Fibroblast of lung (primary cell): ENCODE measurements at regions not wholly inside any gene's neighbourhood (a gene's known extent, or its start where the extent isn't known, plus 50 kb on each side); places are given as distances from the start of the nearest gene placed in this dataset.

Source experiments
- DNase-seq, 2 donors: peaks; one replicate each; pipeline versions ENCODE4 v3.0.0 to v3.0.0-alpha.2; 2010; ENCODE audit warnings: low read depth in 2 of 2
- H2AFZ ChIP-seq: 2 replicates; pipeline ENCODE4 v1.5.1; 2012; ENCODE audit warnings: low read length, control low read depth, inconsistent platforms
- H3K27ac ChIP-seq: 2 replicates; pipeline ENCODE4 v1.5.1; 2011; ENCODE audit warnings: low read length, control low read depth; ENCODE audit not compliant: insufficient read depth
- H3K27me3 ChIP-seq: 2 replicates; pipeline ENCODE4 v1.5.1; 2011; ENCODE audit warnings: mild to moderate bottlenecking, low read length; ENCODE audit not compliant: control insufficient read depth, insufficient read depth
- H3K36me3 ChIP-seq: 2 replicates; pipeline ENCODE4 v1.5.1; 2011; ENCODE audit warnings: low read length; ENCODE audit not compliant: control insufficient read depth, insufficient read depth
- H3K4me1 ChIP-seq: 2 replicates; pipeline ENCODE4 v1.5.1; 2011; ENCODE audit warnings: low read length; ENCODE audit not compliant: control insufficient read depth, insufficient read depth; ENCODE audit errors: extremely low read depth
- H3K4me2 ChIP-seq: 2 replicates; pipeline ENCODE4 v1.5.1; 2011; ENCODE audit warnings: low read length, control low read depth; ENCODE audit not compliant: insufficient read depth; ENCODE audit errors: extremely low read depth
- H3K4me3 ChIP-seq, 4 experiments: fragments of 200-600 bp in 1 of 4; sonication (generic) in 1 of 4; replicated peaks in 1 of 4; 2 replicates each; pipeline ENCODE4 v1.5.1; 2011 to 2016; ENCODE audit warnings: low read length in 4 of 4, low read depth in 3 of 4, mild to moderate bottlenecking in 3 of 4, control low read depth in 2 of 4, inconsistent platforms in 1 of 4, mixed read lengths in 1 of 4; ENCODE audit not compliant: insufficient read depth in 1 of 4; ENCODE audit errors: control extremely low read depth in 1 of 4
- H3K79me2 ChIP-seq: 2 replicates; pipeline ENCODE4 v1.5.1; 2012; ENCODE audit warnings: mild to moderate bottlenecking, low read length, inconsistent platforms; ENCODE audit not compliant: control insufficient read depth, insufficient read depth
- H3K9ac ChIP-seq: 2 replicates; pipeline ENCODE4 v1.5.1; 2011; ENCODE audit warnings: mild to moderate bottlenecking, low read length, control low read depth; ENCODE audit not compliant: insufficient read depth
- H3K9me3 ChIP-seq: 2 replicates; pipeline ENCODE4 v1.5.1; 2012; ENCODE audit warnings: low read depth, low read length; ENCODE audit not compliant: control insufficient read depth, insufficient read depth
- H4K20me1 ChIP-seq: 2 replicates; pipeline ENCODE4 v1.5.1; 2011; ENCODE audit warnings: low read length; ENCODE audit not compliant: control insufficient read depth, insufficient read depth; ENCODE audit errors: extremely low read depth
- EZH2 ChIP-seq: IDR thresholded peaks from 2 replicates; pipeline ENCODE4 v1.5.1; 2012; ENCODE audit warnings: low read length, control low read depth, mild to moderate bottlenecking; ENCODE audit errors: missing control alignments
- TF ChIP-seq, protein P1 (sequence below), 2 donors: IDR thresholded peaks in 1 of 2; conservative IDR thresholded peaks in 1 of 2; 1 replicate in 1 of 2; 2 replicates in 1 of 2; pipeline ENCODE4 v1.5.1; 2011 to 2012; ENCODE audit warnings: low read length in 2 of 2, control low read depth in 1 of 2, inconsistent platforms in 1 of 2, low read depth in 1 of 2, mild to moderate bottlenecking in 1 of 2

DNA sequence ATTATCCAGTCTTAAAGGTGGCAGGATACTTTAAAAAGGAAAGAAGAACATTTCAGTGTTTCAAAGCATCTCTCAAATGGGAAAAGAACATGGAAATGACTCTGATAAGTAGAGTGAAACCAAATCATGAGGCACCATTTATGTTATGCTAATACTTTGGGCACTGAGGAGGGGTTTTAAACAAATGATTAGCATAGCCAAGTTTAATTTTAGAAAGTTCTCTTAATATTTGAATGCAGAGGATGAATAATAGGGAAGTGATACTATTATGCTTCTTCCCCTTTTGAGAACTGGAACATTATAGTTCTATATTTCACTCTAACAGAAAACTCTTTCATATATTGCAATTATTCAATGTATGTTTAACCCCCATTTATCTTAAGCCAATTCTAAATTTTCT, 1181.9 kb upstream of the PRMT6 start:
- no peak for DNase-seq
- no peaks in the 10 kb centered on the region for H3K4me1 ChIP-seq
- H3K4me2 ChIP-seq, result no peak overlapping the region
- H2AFZ ChIP-seq, result no peak overlapping the region
- no peaks in the 10 kb centered on the region for H3K27me3 ChIP-seq
- H3K4me3 ChIP-seq, result no peak overlapping the region
- H3K9ac ChIP-seq, result no peak overlapping the region
- no peak overlapping the region for H3K27ac ChIP-seq
- H3K79me2 ChIP-seq, result no peaks in the 10 kb centered on the region
- TF ChIP-seq, protein P1, sequence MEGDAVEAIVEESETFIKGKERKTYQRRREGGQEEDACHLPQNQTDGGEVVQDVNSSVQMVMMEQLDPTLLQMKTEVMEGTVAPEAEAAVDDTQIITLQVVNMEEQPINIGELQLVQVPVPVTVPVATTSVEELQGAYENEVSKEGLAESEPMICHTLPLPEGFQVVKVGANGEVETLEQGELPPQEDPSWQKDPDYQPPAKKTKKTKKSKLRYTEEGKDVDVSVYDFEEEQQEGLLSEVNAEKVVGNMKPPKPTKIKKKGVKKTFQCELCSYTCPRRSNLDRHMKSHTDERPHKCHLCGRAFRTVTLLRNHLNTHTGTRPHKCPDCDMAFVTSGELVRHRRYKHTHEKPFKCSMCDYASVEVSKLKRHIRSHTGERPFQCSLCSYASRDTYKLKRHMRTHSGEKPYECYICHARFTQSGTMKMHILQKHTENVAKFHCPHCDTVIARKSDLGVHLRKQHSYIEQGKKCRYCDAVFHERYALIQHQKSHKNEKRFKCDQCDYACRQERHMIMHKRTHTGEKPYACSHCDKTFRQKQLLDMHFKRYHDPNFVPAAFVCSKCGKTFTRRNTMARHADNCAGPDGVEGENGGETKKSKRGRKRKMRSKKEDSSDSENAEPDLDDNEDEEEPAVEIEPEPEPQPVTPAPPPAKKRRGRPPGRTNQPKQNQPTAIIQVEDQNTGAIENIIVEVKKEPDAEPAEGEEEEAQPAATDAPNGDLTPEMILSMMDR (conservative IDR thresholded peaks at IDR 0.05 in 1 of 2, IDR thresholded peaks at IDR 0.05 in 1 of 2; ENCODE audit: low read depth in 1 of 2, low read length in 2 of 2), result no peak
- TF ChIP-seq EZH2, result no peak
- no peaks in the 10 kb centered on the region for H3K9me3 ChIP-seq
- H3K36me3 ChIP-seq, result no peaks in the 10 kb centered on the region
- H4K20me1 ChIP-seq, result no peaks in the 10 kb centered on the region

DNA sequence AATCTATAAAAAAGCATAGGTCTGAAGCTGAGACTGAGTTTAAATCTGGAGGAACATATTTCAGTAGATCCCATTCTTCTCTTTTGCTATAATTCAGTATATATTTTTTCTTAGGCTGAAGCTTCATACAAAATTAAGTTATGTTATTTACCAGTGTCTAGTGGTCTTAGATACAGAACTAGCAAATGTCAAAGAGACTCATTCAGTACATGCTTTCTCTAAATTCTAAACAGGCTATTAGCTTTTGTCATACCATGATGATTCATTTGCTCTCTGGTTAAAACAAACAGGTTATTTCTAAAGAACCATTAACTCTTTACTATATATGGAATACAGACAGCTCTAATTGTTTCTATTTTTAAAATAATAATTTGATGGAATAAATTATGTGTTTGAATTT, 1170.2 kb upstream of the PRMT6 start:
- Histone ChIP-seq H3K27ac (no peak overlapping the region), H3K4me3 (no peak overlapping the region), H3K9ac (no peak overlapping the region), H4K20me1 (no peaks in the 10 kb centered on the region), H3K4me1 (no peaks in the 10 kb centered on the region), H3K9me3 (no peaks in the 10 kb centered on the region), H3K4me2 (no peak overlapping the region), H3K79me2 (no peaks in the 10 kb centered on the region), H3K27me3 (no peaks in the 10 kb centered on the region), H2AFZ (no peak overlapping the region), H3K36me3 (no peaks in the 10 kb centered on the region)
- DNase-seq, result no peak
- TF ChIP-seq, protein P1 (conservative IDR thresholded peaks at IDR 0.05 in 1 of 2, IDR thresholded peaks at IDR 0.05 in 1 of 2; ENCODE audit: low read depth in 1 of 2, low read length in 2 of 2), result no peak
- TF ChIP-seq EZH2, result no peak

GRCh38 chr1:105891308-105891707, 1165.2 kb upstream of the PRMT6 start:
- Histone ChIP-seq H3K9ac (no peak overlapping the region), H3K36me3 (no peaks in the 10 kb centered on the region), H3K27me3 (no peaks in the 10 kb centered on the region), H3K4me1 (no peaks in the 10 kb centered on the region), H2AFZ (no peak overlapping the region), H3K79me2 (no peaks in the 10 kb centered on the region), H3K27ac (no peak overlapping the region), H3K9me3 (no peaks in the 10 kb centered on the region), H4K20me1 (no peaks in the 10 kb centered on the region), H3K4me2 (no peak overlapping the region), H3K4me3 (no peak overlapping the region)
- TF ChIP-seq, protein P1 (conservative IDR thresholded peaks at IDR 0.05 in 1 of 2, IDR thresholded peaks at IDR 0.05 in 1 of 2; ENCODE audit: low read depth in 1 of 2, low read length in 2 of 2), result no peak
- TF ChIP-seq EZH2, result no peak
- no peak for DNase-seq
